ENCODE measurements at regions not wholly inside any gene's neighbourhood (a gene's known extent, or its start where the extent isn't known, plus 50 kb on each side); places are given as distances from the start of the nearest gene placed in this dataset.

- TF ChIP-seq RAD21 (IDR thresholded peaks at IDR 0.05) = no peak
- TF ChIP-seq TAF1 (conservative IDR thresholded peaks at IDR 0.05) = no peak
- no peak for TF ChIP-seq ATF3 (IDR thresholded peaks at IDR 0.05)
- TF ChIP-seq CTCF (IDR thresholded peaks at IDR 0.05; ENCODE audit: low read depth, low read length, missing input control) = no peak
- TF ChIP-seq YY1 (IDR thresholded peaks at IDR 0.05) = no peak
- no peak for TF ChIP-seq GABPA (IDR thresholded peaks at IDR 0.05 in 1 of 2, conservative IDR thresholded peaks at IDR 0.05 in 1 of 2)
- TF ChIP-seq REST (IDR thresholded peaks at IDR 0.05) = no peak
Observed at GRCh38 chr13:80010846-80011245, 330.1 kb downstream of the SPRY2 start.

Data from liver (tissue), 3 donors.